HG02840 (cell line): ENCODE measurements at regions not wholly inside any gene's neighbourhood (a gene's known extent, or its start where the extent isn't known, plus 50 kb on each side); places are given as distances from the start of the nearest gene placed in this dataset.

Experiments
- ATAC-seq: cut with Tn5 transposase; IDR thresholded peaks from one replicate; pipeline ENCODE4 v1.9.1; 2021; ENCODE audit warnings: mild to moderate bottlenecking, moderate library complexity, moderate number of reproducible peaks; ENCODE audit not compliant: unreplicated experiment, low FRiP score

- no peak for ATAC-seq
Measured at GRCh38 chr7:131189488-131189887, 138.2 kb upstream of the MKLN1 start.

DNA sequence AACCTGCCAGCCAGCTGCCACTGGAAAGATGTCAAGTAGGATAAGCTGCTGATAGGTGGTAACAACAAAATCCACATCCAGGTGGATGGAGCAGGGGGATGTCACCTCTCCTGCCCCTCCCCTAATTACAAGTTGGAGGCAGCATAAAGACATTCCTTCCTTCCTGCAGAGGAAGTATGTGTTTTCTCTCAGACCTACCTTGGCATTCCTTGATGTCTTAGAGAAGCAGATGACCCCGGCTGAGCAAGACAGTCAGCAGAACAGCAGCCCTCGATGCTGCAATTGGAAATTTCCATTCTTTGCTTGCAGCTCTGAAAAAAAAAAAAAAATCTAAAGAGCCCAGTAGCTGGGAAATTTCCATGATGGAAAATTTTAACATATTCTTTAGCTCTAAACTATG is 137.5 kb upstream of the MKLN1 start:
- no peak for ATAC-seq

DNA sequence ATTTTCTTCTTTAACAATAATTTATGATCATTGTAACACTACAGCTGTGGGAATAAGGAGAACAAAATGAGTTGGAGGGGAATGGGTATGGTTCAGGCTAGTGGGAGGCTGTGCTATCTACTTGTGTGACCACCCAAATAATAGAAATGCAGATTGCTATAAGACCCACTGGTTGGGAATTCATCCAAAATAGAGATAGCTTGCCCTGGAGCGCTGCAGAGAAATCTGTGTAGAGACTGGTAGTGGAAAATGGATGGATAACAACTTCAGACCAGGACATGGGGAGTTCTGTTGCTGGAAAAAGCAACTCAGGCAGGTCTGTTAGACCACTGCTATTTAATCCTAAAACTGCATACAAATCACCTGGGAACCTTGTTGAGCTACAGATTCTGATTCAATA is 137.1 kb upstream of the MKLN1 start:
- ATAC-seq, result no peak

DNA sequence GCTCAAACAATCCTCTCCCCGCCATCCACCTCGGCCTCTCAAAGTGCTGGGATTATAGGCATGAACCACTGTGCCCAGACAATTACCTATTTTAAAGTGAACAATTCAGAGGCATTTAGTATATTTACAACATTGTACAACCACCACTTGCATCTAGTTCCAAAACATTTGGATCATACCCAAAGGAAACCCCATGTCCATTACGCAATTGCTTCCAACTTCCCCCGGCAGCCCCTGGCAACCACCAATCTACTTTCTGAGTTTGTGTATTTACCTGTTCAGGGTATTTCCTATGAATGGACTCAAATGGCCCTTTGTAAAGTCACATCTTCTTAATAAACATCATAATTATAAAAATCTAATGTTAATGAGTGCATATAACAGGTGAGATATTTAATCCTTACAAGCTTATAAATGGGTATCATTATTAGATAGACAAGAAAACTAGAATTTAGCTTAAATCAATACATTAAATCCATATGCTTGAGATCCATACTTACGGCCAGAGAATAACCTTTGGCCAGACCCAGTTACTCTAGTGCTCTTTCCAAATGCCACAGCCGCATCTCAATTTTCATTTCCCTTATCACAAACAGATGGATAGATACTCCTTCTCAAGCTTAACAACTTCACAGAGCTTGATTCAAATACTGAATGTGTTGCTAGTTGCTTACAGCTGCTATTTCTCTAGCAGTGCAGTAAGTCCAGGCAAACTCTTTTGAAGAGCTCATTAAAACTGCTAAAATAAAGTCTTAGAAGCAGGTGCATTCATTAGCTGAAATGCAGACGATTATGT is 133.4 kb upstream of the MKLN1 start:
- ATAC-seq, result no peak

DNA sequence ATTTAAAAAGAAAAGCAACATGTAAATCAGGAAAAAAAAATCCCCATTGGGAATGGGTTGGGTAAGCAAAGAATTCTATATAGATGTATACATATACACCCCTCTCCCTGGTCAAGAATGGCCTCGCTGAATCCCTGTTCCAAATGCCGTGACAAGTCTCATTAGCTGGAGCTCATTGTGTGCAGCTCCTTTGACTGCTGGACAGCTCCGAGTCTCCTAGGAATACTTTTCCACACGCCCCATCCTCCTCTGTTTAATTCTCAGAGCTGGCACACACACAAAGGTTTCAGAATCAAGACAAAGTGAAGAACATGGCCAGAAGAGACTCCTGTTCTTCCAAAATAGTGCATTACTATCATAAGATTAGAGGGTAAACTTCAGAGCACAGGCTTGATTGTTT is 130.9 kb upstream of the MKLN1 start:
- no peak for ATAC-seq

GRCh38 chr7:131197920-131198615 is 129.6 kb upstream of the MKLN1 start:
- ATAC-seq, result no peak

DNA sequence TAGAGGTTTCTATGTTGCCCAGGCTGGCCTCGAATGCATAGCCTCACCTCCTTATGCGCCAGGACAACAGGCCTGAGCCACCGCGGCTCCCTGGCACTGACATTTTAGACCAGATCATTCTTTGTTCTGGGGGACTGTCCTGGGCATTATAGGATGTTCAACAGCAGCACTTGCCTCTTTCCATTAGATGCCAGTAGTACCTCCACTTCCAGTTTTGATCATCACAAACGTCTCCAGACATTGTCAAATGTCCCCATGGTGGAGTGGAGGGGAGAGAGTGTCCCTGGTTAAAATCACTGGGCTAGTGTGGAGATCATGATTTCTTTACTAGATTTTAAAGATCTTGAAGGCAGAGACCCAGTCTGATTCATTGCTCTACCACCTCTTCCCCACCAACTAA is 125.2 kb upstream of the MKLN1 start:
- no peak for ATAC-seq

- ATAC-seq, result no peak
Measured at GRCh38 chr7:131203291-131203976, 124.2 kb upstream of the MKLN1 start.

GRCh38 chr7:131208777-131209176 is 118.9 kb upstream of the MKLN1 start:
- no peak for ATAC-seq

GRCh38 chr7:131210618-131211017 is 117.1 kb upstream of the MKLN1 start:
- ATAC-seq, result no peak

GRCh38 chr7:131211500-131211899 is 116.2 kb upstream of the MKLN1 start:
- no peak for ATAC-seq

GRCh38 chr7:131212114-131212513 is 115.6 kb upstream of the MKLN1 start:
- no peak for ATAC-seq

DNA sequence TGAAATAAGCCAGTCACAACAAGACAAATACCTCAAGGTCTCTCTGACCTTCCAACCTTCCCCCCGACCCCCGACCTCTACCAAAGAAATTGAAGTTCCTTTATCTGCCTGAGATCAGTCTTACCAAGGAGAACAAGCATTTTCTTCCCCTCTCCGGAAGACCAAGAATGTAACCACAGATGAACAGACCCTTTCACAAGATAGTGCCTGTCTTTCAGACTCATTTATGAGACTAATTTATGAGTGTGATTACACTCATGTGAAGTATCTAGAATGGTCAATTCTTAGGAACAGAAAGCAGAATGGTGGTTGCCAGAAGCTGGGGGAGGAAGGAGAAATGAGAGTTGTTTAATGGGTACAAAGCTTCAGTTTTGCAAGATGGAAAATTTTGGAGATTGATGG is 108.9 kb upstream of the MKLN1 start:
- ATAC-seq, result no peak

DNA sequence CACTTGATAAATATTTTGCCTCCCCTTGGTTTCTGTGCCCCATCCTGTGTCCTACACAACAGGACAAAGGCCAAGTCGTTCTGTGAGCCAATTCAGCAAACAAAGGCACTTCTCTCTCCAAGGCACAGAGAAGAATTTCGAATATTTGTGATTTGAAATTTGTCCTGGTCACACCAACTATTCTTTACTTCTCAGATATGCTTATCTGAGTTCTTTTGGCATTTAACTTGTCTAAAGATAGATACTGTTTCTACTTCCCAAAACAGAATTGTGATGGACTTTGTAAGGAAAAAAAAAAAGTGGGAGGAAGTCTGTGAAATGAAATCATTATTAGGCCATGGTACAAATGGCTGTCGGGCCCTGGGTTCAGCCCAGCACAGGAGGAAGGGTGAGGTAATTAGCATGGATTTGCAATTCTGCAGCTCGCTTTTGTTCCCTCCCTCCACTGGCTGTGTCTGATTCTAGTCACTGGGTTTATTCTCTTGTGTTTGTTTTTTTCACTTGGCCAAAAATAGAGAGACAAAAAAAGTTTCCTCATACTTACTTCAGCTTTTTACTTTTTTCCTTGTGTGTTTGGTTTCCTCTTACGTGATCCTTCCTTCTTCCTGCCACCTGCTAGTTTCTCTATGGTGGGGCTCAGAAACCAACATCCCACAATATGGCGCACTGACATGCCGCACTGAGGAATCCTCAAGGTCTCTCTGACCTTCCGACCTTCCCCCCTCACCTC is 108.2 kb upstream of the MKLN1 start:
- ATAC-seq, result no peak

DNA sequence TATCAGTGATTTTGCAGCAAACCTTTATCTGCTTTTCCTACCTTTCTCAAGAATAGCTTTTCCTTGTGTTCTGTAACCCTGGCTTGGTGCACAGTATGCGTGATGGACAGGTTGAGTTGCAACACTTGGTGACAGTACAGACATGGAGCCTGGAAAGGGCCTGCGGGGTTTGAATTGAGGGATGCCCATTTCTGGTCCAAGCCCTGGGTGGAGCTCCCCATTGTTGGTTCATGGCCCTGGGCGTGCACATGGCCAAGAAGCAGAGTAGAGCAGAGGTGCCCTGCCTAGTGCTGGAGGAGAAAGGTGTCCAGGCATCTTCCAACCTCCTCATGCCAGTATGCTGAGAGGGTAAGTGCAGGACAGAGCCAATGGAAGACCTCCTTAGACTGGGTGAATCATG is 106.6 kb upstream of the MKLN1 start:
- ATAC-seq, result no peak

DNA sequence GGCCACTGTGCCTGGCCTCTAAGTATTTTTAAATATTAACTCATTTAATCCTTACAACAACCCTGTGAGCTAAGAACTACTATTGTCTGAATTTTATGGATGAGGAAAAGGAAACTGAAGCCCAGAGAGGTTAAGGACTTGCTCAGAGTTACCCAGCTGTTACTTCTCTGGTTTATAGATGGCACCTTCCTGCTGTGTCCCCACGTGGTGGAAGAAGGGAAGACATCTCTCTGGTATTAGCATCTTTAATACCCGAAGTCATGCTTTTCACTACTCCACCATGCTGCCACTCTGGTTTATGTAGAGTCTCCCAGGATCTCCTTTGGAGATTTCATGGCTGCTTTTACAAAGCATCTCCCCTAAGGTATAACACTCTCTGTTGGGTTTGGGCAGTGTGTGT is 105.5 kb upstream of the MKLN1 start:
- ATAC-seq, result no peak

DNA sequence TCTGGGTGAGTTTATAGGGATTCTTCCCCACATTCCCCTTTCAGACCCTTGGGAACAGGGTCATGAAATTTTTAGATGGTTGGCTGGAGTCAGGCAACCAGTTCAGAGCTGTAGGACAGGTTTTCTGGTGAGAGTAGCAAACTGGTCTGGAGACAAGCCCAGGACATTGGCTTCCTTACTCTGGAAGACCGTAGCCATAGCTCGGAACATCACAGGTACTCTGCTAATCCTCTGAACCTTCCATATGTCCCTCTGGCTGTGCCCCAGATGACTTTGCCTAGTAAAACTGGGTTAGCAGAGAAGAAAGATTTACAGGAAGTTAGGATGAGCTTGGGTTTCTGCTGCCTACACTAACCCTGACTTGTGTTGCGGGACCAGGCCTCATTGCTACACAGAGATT is 104.5 kb upstream of the MKLN1 start:
- no peak for ATAC-seq

DNA sequence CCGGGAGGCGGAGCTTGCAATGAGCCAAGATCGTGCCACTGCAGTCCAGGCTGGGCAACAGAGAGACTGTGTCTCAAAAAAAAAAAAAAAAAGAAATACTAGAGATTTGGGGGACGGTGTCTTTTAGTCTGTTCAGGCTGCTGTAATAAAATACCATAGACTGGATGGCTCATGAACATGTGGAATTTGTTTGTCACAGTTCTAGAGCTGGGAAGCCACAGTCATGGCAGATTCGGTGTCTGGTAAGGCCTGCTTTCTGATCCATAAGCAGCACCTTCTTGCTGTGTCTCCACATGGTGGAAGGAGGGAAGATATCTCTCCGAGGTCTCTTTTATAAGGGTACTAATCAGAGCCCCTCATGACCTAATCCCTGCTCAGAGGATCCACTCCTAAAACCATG is 102.7 kb upstream of the MKLN1 start:
- no peak for ATAC-seq

DNA sequence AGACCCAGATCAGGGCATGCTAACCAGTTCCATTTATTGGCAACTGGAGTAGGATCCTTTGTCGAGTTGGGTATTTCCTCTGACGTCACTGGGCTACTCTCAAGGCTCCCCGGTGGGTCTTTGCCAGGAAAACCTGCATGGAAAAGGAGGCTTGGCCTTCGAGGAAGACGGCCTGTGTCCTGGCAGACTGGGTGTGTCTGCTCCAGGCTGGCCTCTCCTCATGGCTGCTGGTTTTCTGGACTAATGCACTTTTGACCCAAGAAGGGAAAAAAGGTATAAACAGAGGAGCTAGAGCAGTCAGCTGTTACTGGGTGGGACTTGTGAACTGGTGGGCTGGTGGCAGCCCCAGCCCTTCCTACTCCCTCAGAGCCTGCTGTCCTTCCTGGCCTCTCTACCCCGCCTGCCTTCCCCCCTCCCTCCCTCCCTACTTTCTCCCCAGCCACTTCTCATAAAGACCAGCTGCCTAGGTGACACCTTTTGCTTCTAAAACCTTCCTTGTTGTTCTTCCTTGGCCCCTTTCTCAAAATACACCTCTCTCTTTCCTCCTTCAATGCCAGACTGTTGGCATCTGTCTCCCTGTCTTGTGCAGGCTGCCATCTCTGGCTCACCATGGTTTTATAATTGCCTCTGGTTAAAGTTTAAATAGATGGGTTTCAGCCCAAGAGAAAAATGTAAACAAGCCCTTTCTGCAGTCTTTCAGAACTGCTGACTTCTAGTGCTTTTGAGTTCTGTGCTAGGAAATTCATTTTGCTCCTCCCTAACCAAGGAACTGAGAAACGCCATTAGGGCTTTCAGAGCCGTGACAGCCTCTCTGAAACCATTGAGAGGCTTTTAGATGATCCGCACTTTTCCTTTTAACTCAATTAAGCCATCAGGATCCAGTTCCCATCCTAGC is 101.8 kb upstream of the MKLN1 start:
- no peak for ATAC-seq

DNA sequence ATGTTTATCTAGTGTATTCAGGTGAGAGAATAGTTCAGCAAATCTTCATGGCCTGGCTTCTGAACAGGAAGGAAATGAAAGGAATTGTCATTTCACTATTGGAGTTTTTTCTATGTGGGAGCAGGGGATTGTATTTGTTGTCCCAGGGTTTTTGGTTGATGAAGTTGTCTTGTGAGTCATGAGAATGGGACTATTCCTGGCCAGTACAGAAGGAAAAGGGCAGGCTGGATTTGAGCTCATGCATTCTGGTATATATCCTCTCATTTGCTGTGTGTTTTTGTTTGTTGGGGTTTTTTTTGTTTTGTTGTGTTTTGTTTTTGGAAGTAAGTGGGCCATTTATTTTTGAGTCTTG is 101.2 kb upstream of the MKLN1 start:
- no peak for ATAC-seq
